ENCODE measurements at regions not wholly inside any gene's neighbourhood (a gene's known extent, or its start where the extent isn't known, plus 50 kb on each side); places are given as distances from the start of the nearest gene placed in this dataset.

- DNase-seq (ENCODE audit: low spot score), result no peak
- intact Hi-C loops (cut with DNase I), result no loop called here
Observed at GRCh38 chr20:11452326-11452725, 465.4 kb upstream of the BTBD3 start.

GRCh38 chr20:11453430-11453829, 464.3 kb upstream of the BTBD3 start:
- intact Hi-C loops (cut with DNase I), result no loop called here
- no peak for DNase-seq (ENCODE audit: low spot score)

GRCh38 chr20:11454966-11455799, 462.5 kb upstream of the BTBD3 start:
- intact Hi-C loops (cut with DNase I), result no loop called here
- DNase-seq (ENCODE audit: low spot score), result no peak

- intact Hi-C loops (cut with DNase I), result no loop called here
- no peak for DNase-seq (ENCODE audit: low spot score)
Observed at GRCh38 chr20:11457488-11457887, 460.2 kb upstream of the BTBD3 start.

GRCh38 chr20:11459090-11459890, 458.4 kb upstream of the BTBD3 start:
- intact Hi-C loops (cut with DNase I), result no loop called here

GRCh38 chr20:11467436-11467835, 450.3 kb upstream of the BTBD3 start:
- no peak for DNase-seq (ENCODE audit: low spot score)
- intact Hi-C loops (cut with DNase I), result no loop called here

More at GRCh38 chr20:11459090-11459890, 458.4 kb upstream of the BTBD3 start:
- DNase-seq (ENCODE audit: low spot score), result no peak

GRCh38 chr20:11468880-11469279, 448.8 kb upstream of the BTBD3 start:
- intact Hi-C loops (cut with DNase I), result no loop called here

GRCh38 chr20:11469795-11470435, 447.8 kb upstream of the BTBD3 start:
- intact Hi-C loops (cut with DNase I), result no loop called here
- DNase-seq (ENCODE audit: low spot score), result no peak

More at GRCh38 chr20:11468880-11469279, 448.8 kb upstream of the BTBD3 start:
- DNase-seq (ENCODE audit: low spot score), result no peak

- intact Hi-C loops (cut with DNase I), result no loop called here
- DNase-seq (ENCODE audit: low spot score), result no peak
Observed at GRCh38 chr20:11473983-11474382, 443.7 kb upstream of the BTBD3 start.

GRCh38 chr20:11483697-11484096, 434.0 kb upstream of the BTBD3 start:
- no peak for DNase-seq (ENCODE audit: low spot score)
- intact Hi-C loops (cut with DNase I), result no loop called here

- intact Hi-C loops (cut with DNase I), result no loop called here
- DNase-seq (ENCODE audit: low spot score), result no peak
Observed at GRCh38 chr20:11484479-11484878, 433.2 kb upstream of the BTBD3 start.

GRCh38 chr20:11492386-11492785, 425.3 kb upstream of the BTBD3 start:
- intact Hi-C loops (cut with DNase I), result no loop called here
- no peak for DNase-seq (ENCODE audit: low spot score)

GRCh38 chr20:11492846-11493245, 424.8 kb upstream of the BTBD3 start:
- intact Hi-C loops (cut with DNase I), result no loop called here
- DNase-seq (ENCODE audit: low spot score), result no peak

GRCh38 chr20:11496380-11496779, 421.3 kb upstream of the BTBD3 start:
- no peak for DNase-seq (ENCODE audit: low spot score)
- intact Hi-C loops (cut with DNase I), result no loop called here

- no peak for DNase-seq (ENCODE audit: low spot score)
- intact Hi-C loops (cut with DNase I), result no loop called here
Observed at GRCh38 chr20:11497545-11497944, 420.1 kb upstream of the BTBD3 start.

- intact Hi-C loops (cut with DNase I), result no loop called here
Observed at GRCh38 chr20:11499101-11499634, 418.5 kb upstream of the BTBD3 start.

GRCh38 chr20:11502061-11502460, 415.6 kb upstream of the BTBD3 start:
- no peak for DNase-seq (ENCODE audit: low spot score)
- intact Hi-C loops (cut with DNase I), result no loop called here

More at GRCh38 chr20:11499101-11499634, 418.5 kb upstream of the BTBD3 start:
- no peak for DNase-seq (ENCODE audit: low spot score)

GRCh38 chr20:11502671-11503070, 415.0 kb upstream of the BTBD3 start:
- no peak for DNase-seq (ENCODE audit: low spot score)
- intact Hi-C loops (cut with DNase I), result no loop called here

- intact Hi-C loops (cut with DNase I), result no loop called here
- DNase-seq (ENCODE audit: low spot score), result no peak
Observed at GRCh38 chr20:11509776-11510175, 407.9 kb upstream of the BTBD3 start.

- DNase-seq (ENCODE audit: low spot score), result no peak
- intact Hi-C loops (cut with DNase I), result no loop called here
Observed at GRCh38 chr20:11511821-11512220, 405.9 kb upstream of the BTBD3 start.
